OCI-LY3 (cell line): ENCODE measurements at regions not wholly inside any gene's neighbourhood (a gene's known extent, or its start where the extent isn't known, plus 50 kb on each side); places are given as distances from the start of the nearest gene placed in this dataset.

Experiments
- EZH2phosphoT487 ChIP-seq: fragments of 200-600 bp; shearing (Covaris generic); IDR thresholded peaks from 2 replicates; pipeline ENCODE4 v1.6.1; 2018; ENCODE audit warnings: antibody characterized with exemption, mixed run types, low read depth
- TF ChIP-seq, protein P1 (sequence below): fragments of 200-600, 300-600 bp; sonication (generic); IDR thresholded peaks from 2 replicates; pipeline ENCODE4 v1.5.1; 2014; ENCODE audit warnings: antibody characterized with exemption, low read length, low read depth

DNA sequence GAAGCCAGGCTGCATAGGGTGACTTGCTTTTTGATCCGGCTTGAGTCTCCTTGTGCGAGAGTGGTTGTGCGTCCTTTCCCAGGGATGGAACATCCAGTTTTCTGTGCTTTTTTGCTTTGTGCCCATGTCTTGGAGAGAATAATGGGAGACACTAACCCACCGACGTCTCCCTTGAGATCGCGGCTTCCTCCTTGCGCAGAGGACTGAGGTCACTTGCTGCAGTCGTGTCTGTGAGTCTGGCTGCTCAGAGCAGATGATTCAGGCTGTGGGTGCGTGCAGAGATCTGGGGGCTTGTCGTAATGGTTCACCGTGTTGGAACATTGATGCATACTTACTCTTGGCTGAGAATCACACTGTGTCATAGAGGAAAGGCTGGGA, 164.5 kb upstream of the CACNA1E start:
- TF ChIP-seq, protein P1, sequence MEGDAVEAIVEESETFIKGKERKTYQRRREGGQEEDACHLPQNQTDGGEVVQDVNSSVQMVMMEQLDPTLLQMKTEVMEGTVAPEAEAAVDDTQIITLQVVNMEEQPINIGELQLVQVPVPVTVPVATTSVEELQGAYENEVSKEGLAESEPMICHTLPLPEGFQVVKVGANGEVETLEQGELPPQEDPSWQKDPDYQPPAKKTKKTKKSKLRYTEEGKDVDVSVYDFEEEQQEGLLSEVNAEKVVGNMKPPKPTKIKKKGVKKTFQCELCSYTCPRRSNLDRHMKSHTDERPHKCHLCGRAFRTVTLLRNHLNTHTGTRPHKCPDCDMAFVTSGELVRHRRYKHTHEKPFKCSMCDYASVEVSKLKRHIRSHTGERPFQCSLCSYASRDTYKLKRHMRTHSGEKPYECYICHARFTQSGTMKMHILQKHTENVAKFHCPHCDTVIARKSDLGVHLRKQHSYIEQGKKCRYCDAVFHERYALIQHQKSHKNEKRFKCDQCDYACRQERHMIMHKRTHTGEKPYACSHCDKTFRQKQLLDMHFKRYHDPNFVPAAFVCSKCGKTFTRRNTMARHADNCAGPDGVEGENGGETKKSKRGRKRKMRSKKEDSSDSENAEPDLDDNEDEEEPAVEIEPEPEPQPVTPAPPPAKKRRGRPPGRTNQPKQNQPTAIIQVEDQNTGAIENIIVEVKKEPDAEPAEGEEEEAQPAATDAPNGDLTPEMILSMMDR, result no peak
- TF ChIP-seq EZH2phosphoT487, result no peak
